ENCODE measurements at regions not wholly inside any gene's neighbourhood (a gene's known extent, or its start where the extent isn't known, plus 50 kb on each side); places are given as distances from the start of the nearest gene placed in this dataset.

- DNase-seq (ENCODE audit: low read depth), result no peak
- H3K4me3 ChIP-seq (ENCODE audit: control insufficient read depth, low read depth, low read length), result no peak overlapping the region
- no peak for TF ChIP-seq CTCF (IDR thresholded peaks at IDR 0.05; ENCODE audit: control insufficient read depth, insufficient read depth, low read depth, low read length, missing control alignments)
Measured at GRCh38 chr3:118740722-118741290, 293.8 kb downstream of the IGSF11 start.

- no peak for DNase-seq (ENCODE audit: low read depth)
- TF ChIP-seq CTCF (IDR thresholded peaks at IDR 0.05; ENCODE audit: control insufficient read depth, insufficient read depth, low read depth, low read length, missing control alignments), result no peak
- H3K4me3 ChIP-seq (ENCODE audit: control insufficient read depth, low read depth, low read length), result no peak overlapping the region
Measured at GRCh38 chr3:118742760-118743159, 291.9 kb downstream of the IGSF11 start.

GRCh38 chr3:118744186-118744585, 290.5 kb downstream of the IGSF11 start:
- no peak for TF ChIP-seq CTCF (IDR thresholded peaks at IDR 0.05; ENCODE audit: control insufficient read depth, insufficient read depth, low read depth, low read length, missing control alignments)
- DNase-seq (ENCODE audit: low read depth), result no peak
- H3K4me3 ChIP-seq (ENCODE audit: control insufficient read depth, low read depth, low read length), result no peak overlapping the region

GRCh38 chr3:118754406-118755252, 280.0 kb downstream of the IGSF11 start:
- TF ChIP-seq CTCF (IDR thresholded peaks at IDR 0.05; ENCODE audit: control insufficient read depth, insufficient read depth, low read depth, low read length, missing control alignments), result no peak
- no peak overlapping the region for H3K4me3 ChIP-seq (ENCODE audit: control insufficient read depth, low read depth, low read length)
- DNase-seq (ENCODE audit: low read depth), result no peak

GRCh38 chr3:118755253-118755801, 279.3 kb downstream of the IGSF11 start:
- H3K4me3 ChIP-seq (ENCODE audit: control insufficient read depth, low read depth, low read length), result no peak overlapping the region
- DNase-seq (ENCODE audit: low read depth), result no peak
- TF ChIP-seq CTCF (IDR thresholded peaks at IDR 0.05; ENCODE audit: control insufficient read depth, insufficient read depth, low read depth, low read length, missing control alignments), result no peak

- TF ChIP-seq CTCF (IDR thresholded peaks at IDR 0.05; ENCODE audit: control insufficient read depth, insufficient read depth, low read depth, low read length, missing control alignments), result no peak
- no peak for DNase-seq (ENCODE audit: low read depth)
- H3K4me3 ChIP-seq (ENCODE audit: control insufficient read depth, low read depth, low read length), result no peak overlapping the region
Measured at GRCh38 chr3:118760585-118761290, 273.9 kb downstream of the IGSF11 start.
